NCI-H345 (cell line): ENCODE measurements at regions not wholly inside any gene's neighbourhood (a gene's known extent, or its start where the extent isn't known, plus 50 kb on each side); places are given as distances from the start of the nearest gene placed in this dataset.
"Not testable (repeated sequence)": the region's sequence is repeated elsewhere in the genome, so short reads cannot be mapped to it uniquely, and the experiment has no call there.

Experiments used
- DNase-seq: peaks from one replicate; lab custom pipeline; 2025; lab: John Stamatoyannopoulos, UW

GRCh38 chr1:5140962-5141361 is 486.6 kb downstream of the AJAP1 start:
- no peak for DNase-seq

- DNase-seq, result peak; percentile 62
These were observed 485.7 kb downstream of the AJAP1 start for GRCh38 chr1:5140136-5140535.

DNA sequence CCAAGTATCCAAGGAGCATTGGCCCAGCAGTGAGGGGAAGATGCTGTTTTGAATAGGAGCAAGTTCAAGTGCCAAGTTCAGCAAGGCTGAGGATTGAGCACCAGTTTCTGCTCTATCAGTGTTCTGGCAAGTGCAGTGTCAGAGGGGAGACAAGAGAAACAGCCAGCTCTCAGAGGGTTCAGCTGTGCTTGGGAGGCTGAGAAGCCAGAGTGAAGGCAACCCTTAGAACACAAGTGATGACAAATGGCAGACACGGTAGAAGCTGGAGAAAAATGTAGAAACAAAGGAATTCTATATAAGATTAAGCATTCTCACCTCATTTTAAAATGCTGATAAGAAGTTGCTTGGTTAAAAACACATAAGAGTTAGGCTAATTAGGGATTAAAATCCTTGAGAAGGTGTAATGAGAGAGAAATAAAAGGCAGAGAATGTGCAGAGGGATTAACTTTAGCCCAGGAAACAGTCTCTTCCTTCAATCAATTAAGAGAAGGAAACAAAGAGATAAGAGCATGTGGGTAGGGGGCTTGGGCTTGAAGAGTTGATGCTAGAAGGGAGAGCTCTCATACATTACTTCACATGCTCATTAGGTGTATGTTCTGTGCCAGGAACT is 475.4 kb downstream of the AJAP1 start:
- no peak for DNase-seq

DNA sequence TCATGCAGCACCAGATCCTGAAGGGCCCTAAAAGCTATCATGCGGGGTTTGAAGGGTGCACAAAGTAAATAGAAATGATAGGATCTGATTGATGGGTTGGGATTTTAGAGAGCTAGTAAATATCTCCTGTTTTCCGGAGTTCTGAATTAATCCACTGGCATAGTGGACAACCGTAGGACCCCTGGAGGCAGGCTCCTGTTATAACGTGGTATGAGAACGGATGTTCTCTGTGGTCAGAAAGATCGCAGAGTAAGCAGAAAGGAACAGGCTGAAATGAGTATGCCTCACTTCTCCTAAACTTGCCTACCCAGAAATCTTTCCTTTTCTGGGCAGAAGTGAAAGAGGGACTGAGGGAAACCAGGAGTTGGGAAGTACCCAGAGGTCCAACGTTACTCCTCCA is 470.8 kb downstream of the AJAP1 start:
- DNase-seq, result no peak

- DNase-seq, result no peak
These were observed 466.1 kb downstream of the AJAP1 start for GRCh38 chr1:5120559-5120958.

DNA sequence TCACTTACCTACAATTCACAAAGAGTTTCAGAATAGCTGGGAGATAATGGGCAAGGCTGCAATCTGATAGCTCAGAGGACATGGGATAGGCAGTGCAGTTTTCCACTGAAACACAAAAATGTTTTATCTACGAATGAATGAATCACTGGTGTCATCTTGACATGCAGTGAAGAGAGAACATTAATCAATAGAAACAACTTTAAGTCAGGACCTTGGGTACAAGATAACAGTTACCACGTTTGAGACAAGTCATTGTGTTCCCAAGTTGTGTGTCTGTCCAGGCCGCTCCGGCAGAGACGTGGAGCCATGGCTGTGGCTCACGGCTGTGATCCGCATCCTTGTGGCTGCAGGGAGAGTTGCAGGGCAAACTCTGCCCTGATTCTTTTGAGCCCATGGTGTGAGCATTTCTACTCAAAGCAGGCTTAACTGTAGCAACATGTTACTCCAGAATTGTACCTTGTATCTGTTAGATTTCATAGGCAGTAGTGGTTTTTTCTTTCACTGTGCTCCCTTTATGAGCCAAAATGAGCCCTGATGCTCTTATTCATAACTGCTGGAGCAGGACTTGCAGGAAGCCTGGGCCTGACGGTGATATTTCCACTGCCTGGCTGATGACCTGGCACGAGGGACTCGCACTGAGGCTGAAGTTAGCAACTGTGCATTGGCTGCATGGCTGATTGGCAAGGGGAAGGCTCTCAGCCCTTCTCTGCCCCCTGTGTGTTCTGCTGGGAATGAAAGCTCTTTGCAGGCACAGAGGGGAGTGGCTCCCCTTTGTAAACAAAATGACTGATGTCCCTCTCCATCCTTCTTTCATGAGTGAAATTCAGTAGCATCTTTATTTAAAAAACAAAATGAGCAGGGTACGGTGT is 465.2 kb downstream of the AJAP1 start:
- DNase-seq, result peak; percentile 44

DNA sequence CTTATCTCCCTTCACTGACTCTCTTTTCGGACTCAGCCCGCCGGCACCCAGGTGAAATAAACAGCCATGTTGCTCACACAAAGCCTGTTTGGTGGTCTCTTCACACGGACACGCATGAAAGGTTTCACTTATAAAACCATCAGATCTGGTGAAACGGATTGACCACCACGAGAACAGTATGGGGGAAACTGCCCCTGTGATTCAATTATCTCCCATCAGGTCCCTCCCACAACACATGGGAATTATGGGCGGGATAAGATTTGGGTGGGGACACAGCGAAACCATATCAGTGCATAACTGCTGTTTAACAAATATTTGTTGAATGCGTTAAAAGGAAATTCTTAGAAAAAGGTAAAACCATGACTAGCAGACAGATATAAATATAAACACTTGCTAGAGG is 464.4 kb downstream of the AJAP1 start:
- DNase-seq, result not testable (repeated sequence)

DNA sequence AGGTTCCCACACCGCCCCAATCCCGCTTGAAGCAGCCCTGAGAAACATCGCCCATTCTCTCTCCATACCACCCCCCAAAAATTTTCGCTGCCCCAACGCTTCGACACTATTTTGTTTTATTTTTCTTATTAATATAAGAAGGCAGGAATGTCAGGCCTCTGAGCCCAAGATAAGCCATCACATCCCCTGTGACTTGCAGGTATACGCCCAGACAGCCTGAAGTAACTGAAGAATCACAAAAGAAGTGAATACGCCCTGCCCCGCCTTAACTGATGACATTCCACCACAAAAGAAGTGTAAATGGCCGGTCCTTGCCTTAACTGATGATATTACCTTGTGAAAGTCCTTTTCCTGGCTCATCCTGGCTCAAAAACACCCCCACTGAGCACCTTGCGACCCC is 463.9 kb downstream of the AJAP1 start:
- DNase-seq, result not testable (repeated sequence)

GRCh38 chr1:5111581-5111980 is 457.2 kb downstream of the AJAP1 start:
- peak; percentile 24 for DNase-seq

- DNase-seq, result no peak
These were observed 456.1 kb downstream of the AJAP1 start for GRCh38 chr1:5110508-5110907.

DNA sequence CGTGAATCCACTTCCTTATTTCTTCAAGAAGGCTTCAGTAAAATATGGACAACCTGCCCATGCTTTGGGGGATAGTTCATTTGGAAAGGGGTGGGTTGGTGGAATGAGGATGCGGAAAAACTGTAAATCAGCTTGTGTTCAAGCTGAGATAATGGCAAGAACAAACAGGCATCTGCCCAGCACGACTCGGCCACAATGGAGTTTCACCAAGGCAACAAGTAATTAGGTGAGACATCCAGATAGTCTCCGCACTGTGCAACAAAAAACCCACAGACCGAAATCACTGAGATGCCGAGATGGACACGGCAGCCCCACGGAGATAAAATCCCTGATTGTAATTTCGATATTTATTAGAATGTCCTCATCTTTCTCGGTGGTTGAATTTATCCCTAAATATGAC is 455.2 kb downstream of the AJAP1 start:
- peak; percentile 87 for DNase-seq

GRCh38 chr1:5108740-5109139 is 454.3 kb downstream of the AJAP1 start:
- DNase-seq, result peak; percentile 86

GRCh38 chr1:5105744-5106143 is 451.3 kb downstream of the AJAP1 start:
- DNase-seq, result no peak

DNA sequence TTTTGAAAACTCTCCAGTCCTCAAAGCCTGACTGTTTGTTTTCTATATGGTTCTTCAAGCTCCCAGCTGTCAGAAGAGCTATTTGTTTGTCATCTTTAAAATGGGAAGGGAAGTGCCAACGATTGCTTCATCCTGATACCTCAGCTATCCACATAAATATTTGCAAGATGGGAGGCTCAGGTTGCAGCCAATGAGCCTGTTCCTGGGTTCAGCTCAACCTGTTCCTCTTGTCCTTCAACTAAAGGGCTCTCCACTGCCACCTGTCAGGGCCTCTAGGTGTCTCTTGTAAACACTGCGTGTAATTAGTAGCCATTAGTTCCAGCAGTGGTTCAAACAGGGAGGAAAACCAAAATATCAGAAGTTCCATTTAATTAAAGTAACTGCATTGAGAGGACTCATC is 445.1 kb downstream of the AJAP1 start:
- peak; percentile 90 for DNase-seq

GRCh38 chr1:5098981-5099385 is 444.6 kb downstream of the AJAP1 start:
- peak; percentile 52 for DNase-seq

DNA sequence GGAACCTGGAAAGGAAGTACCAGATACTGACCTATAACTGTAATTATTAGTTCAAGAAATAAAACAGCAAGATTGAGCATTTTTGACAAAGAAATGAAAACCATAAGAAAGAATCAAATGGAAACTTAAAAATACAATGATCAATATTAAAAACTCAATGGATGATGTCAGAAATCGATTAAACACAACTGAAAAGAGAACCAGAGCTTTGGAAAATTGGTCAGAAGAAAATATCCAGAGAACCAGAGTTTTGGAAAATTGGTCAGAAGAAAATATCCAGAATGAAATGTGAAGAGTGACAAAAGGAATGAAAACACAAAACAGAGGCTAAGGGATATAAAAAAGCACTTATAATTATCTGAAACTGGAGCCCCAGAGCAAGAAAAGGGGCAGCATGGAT is 438.6 kb downstream of the AJAP1 start:
- DNase-seq, result no peak

GRCh38 chr1:5084676-5085075 is 430.3 kb downstream of the AJAP1 start:
- no peak for DNase-seq

DNA sequence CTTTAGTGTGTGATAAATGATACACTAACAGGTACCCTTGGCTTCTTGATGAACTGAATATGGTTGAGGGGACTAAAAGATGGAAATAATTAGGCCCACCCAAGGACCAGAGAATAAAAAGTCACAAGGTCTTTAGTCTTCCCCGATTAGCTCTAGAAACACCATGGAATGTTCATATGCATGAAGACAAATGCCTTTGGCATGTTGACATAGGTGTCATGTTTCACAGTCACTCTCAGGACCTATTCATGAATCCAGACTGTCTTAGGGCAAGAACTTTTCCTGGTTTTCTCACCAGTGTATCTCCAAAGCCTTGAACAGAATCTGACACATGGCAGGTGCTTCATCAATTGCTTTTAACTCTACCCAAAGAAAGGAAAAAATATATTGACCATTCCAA is 412.8 kb downstream of the AJAP1 start:
- DNase-seq, result peak; percentile 64

DNA sequence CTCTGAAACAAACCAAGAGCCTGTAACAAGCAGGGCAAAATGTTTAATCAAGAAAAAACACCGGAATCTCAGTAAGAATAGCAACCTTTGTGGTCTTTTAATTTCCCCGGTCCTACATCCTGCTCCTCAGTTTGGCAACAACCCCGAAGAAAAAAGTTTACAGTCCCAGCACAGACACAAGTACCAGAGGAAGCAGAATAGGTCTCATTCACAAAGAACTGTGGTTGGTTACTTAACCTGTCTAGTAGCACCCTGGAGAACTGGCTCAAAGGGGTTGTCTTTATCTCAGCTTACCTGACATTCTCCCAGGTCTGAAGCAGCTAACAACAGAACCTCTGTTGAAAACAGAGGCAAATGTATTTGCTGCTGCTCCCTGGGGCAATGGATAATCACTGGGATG is 399.3 kb downstream of the AJAP1 start:
- no peak for DNase-seq

DNA sequence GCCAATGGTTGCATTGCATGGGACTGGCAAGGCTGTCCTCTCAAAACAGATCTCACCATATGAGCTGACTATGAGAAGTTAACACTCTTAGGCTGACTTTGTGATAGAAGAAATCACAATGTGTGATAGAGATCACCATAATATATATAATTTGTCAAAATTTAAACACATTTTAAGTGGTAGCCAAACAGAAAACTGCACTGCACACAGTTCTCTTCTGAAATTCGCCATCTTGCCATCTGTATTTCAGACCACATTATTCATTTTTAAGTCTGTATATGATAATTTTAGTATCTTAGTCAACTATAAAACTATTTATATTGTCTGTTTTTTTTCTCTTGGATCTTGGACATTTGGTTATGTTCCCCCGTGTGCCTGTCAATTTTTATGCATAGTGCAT is 374.7 kb downstream of the AJAP1 start:
- DNase-seq, result no peak

DNA sequence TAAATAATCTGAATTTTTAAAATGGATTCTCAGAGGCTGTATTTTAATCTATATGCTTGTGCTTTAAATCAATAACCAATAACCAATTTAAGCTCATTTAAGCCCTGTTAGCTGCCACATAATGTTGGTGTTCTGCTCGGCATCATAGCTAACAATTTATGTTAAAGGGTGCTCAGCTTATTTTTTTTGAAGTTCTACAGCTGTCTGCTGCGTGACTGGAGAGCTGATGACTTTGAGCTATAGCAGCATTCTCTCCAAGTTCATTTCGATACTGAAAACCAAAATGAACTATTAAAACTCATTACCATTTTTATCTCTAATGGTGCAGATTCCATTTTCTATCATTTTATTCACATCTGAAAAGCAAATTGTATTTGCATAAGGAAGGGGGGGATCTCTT is 357.8 kb downstream of the AJAP1 start:
- no peak for DNase-seq

DNA sequence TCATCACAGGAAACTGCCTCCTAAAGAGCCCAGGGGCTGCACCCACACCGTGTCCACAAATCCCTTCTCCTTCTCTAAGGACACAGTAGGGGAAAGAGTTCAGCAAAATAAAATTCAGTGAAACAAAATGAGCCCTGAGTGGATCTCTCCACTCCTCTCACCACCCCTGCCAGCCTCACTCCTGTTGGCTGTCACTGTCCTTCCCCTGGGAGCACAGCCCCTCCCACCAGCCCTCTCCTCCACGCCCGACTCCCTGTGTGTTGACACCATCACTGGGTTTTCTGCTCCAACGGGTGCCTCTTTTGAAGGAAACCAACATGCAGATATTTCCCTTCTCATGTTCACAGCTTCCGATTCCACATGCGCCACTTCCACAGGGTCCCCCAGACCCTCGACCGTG is 356.2 kb downstream of the AJAP1 start:
- no peak for DNase-seq

- DNase-seq, result no peak
These were observed 355.8 kb downstream of the AJAP1 start for GRCh38 chr1:5010236-5010635.
